ENCODE measurements at regions not wholly inside any gene's neighbourhood (a gene's known extent, or its start where the extent isn't known, plus 50 kb on each side); places are given as distances from the start of the nearest gene placed in this dataset.
"Not testable (repeated sequence)": the region's sequence is repeated elsewhere in the genome, so short reads cannot be mapped to it uniquely, and the experiment has no call there.

DNA sequence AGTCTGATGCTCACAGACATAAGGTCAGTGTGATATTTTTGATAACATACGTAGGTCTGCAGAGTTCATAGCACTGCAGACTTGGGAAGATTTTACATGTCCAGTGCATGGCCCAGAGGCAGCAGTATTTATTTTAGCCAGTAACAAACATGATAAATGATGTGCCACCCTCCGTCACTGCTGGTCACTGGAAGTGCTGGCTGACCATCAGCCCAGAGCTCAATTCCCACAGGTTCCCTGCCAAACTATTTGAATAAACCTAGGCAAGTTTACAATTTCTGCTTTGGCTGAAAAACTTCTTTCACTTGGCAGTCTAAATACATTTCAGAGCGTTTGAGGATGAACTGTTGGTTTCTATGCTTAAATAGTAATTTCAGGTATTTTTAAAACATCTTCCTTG, 135.5 kb upstream of the EDNRB start:
- Histone ChIP-seq H3K4me3 (no peak overlapping the region), H3K27ac (no peak overlapping the region)
- DNase-seq (ENCODE audit: low spot score) = no peak
- TF ChIP-seq CTCF (IDR thresholded peaks at IDR 0.05) = no peak

- H3K4me3 ChIP-seq = no peak overlapping the region
- no peak for TF ChIP-seq CTCF (IDR thresholded peaks at IDR 0.05)
- no peak overlapping the region for H3K27ac ChIP-seq
- no peak for DNase-seq (ENCODE audit: low spot score)
These were observed 128.5 kb upstream of the EDNRB start for GRCh38 chr13:78047151-78047550.

GRCh38 chr13:78046331-78046730, 127.7 kb upstream of the EDNRB start:
- Histone ChIP-seq H3K27ac (no peak overlapping the region), H3K4me3 (no peak overlapping the region)
- no peak for DNase-seq (ENCODE audit: low spot score)
- no peak for TF ChIP-seq CTCF (IDR thresholded peaks at IDR 0.05)

DNA sequence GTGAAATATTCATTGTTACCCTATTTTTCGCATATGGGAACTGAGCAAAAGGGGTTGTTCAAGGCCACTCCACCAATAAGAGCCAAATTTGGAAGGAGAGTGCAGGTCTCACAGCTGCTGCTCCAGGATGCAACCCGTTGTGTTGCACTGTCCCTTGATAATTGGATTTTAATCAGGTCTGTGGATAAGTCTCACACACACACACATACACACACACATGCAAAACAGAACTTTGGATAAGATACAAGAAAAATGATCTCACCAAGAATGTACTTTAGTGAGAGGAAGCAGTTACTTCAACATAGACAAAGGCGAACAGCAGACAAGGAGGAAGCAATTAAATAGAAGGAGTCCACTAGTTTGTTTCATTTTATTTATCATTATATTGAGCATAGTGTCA, 127.3 kb upstream of the EDNRB start:
- H3K4me3 ChIP-seq = no peak overlapping the region
- TF ChIP-seq CTCF (IDR thresholded peaks at IDR 0.05) = no peak
- DNase-seq (ENCODE audit: low spot score) = no peak
- no peak overlapping the region for H3K27ac ChIP-seq

- not testable (repeated sequence) for DNase-seq (ENCODE audit: low spot score); H3K4me3 ChIP-seq
These were observed 122.7 kb upstream of the EDNRB start for GRCh38 chr13:78041366-78041765.

GRCh38 chr13:78040205-78040830, 121.7 kb upstream of the EDNRB start:
- DNase-seq (ENCODE audit: low spot score) = no peak
- Histone ChIP-seq H3K27ac (no peak overlapping the region), H3K4me3 (no peak overlapping the region)
- no peak for TF ChIP-seq CTCF (IDR thresholded peaks at IDR 0.05)

More at GRCh38 chr13:78041366-78041765, 122.7 kb upstream of the EDNRB start:
- not testable (repeated sequence) for H3K27ac ChIP-seq

- Histone ChIP-seq H3K4me3 (no peak overlapping the region), H3K27ac (no peak overlapping the region)
- no peak for DNase-seq (ENCODE audit: low spot score)
- TF ChIP-seq CTCF (IDR thresholded peaks at IDR 0.05) = no peak
These were observed 118.2 kb upstream of the EDNRB start for GRCh38 chr13:78036841-78037240.
